K562 (cell line): ENCODE measurements at regions not wholly inside any gene's neighbourhood (a gene's known extent, or its start where the extent isn't known, plus 50 kb on each side); places are given as distances from the start of the nearest gene placed in this dataset.

ENCODE experiments used
- E2F8 ChIP-seq: fragments of 450-650 bp; IDR thresholded peaks from 2 replicates; pipeline ENCODE4 v1.7.1; 2018; ENCODE audit warnings: mild to moderate bottlenecking, low read depth; ENCODE audit not compliant: partially characterized antibody
- GMEB1 ChIP-seq: fragments of 250-450 bp; sonication (Bioruptor Pico); IDR thresholded peaks from 2 replicates; pipeline ENCODE4 v1.4.0; 2020; ENCODE audit warnings: mild to moderate bottlenecking
- POLR2AphosphoS5 ChIP-seq: IDR thresholded peaks from 2 replicates; pipeline ENCODE4 v1.6.1; 2011; ENCODE audit warnings: mild to moderate bottlenecking, low read depth, low read length, moderate library complexity; ENCODE audit not compliant: control insufficient read depth, insufficient read depth
- RAD51 ChIP-seq: fragments of 450-650 bp; IDR thresholded peaks from 2 replicates; pipeline ENCODE4 v1.7.1; 2016; ENCODE audit warnings: low read depth, mild to moderate bottlenecking, borderline replicate concordance

- TF ChIP-seq E2F8: no peak
- no peak for TF ChIP-seq RAD51
- TF ChIP-seq GMEB1 (CRISPR knock-in tag): no peak
- no peak for TF ChIP-seq POLR2AphosphoS5
These were observed 189.6 kb upstream of the PIK3C3 start for GRCh38 chr18:41765460-41765859.
